ENCODE measurements at regions not wholly inside any gene's neighbourhood (a gene's known extent, or its start where the extent isn't known, plus 50 kb on each side); places are given as distances from the start of the nearest gene placed in this dataset.

GRCh38 chrX:124719060-124719459, 372.7 kb downstream of the SH2D1A start:
- TF ChIP-seq POLR2A (IDR thresholded peaks at IDR 0.05): no peak
- TF ChIP-seq, protein P1, sequence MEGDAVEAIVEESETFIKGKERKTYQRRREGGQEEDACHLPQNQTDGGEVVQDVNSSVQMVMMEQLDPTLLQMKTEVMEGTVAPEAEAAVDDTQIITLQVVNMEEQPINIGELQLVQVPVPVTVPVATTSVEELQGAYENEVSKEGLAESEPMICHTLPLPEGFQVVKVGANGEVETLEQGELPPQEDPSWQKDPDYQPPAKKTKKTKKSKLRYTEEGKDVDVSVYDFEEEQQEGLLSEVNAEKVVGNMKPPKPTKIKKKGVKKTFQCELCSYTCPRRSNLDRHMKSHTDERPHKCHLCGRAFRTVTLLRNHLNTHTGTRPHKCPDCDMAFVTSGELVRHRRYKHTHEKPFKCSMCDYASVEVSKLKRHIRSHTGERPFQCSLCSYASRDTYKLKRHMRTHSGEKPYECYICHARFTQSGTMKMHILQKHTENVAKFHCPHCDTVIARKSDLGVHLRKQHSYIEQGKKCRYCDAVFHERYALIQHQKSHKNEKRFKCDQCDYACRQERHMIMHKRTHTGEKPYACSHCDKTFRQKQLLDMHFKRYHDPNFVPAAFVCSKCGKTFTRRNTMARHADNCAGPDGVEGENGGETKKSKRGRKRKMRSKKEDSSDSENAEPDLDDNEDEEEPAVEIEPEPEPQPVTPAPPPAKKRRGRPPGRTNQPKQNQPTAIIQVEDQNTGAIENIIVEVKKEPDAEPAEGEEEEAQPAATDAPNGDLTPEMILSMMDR (IDR thresholded peaks at IDR 0.05): no peak
